Smooth muscle cell (in vitro differentiated cells): ENCODE measurements at regions not wholly inside any gene's neighbourhood (a gene's known extent, or its start where the extent isn't known, plus 50 kb on each side); places are given as distances from the start of the nearest gene placed in this dataset.

ENCODE experiments used
- DNase-seq: peaks from one replicate; lab custom pipeline; 2025; ENCODE audit not compliant: unreplicated experiment; lab: John Stamatoyannopoulos, UW
- H2AFZ ChIP-seq: fragments of 200-600 bp; sonication (generic); 2 replicates; pipeline ENCODE4 v1.6.0; 2016; ENCODE audit warnings: antibody characterized with exemption, low read depth, mild to moderate bottlenecking
- H3F3A ChIP-seq: fragments of 200-600 bp; sonication (generic); 2 replicates; pipeline ENCODE4 v1.6.0; 2017; ENCODE audit warnings: antibody characterized with exemption, low read depth
- H3K27ac ChIP-seq: fragments of 200-600 bp; sonication (generic); 2 replicates; pipeline ENCODE4 v1.5.1; 2016; ENCODE audit warnings: low read depth, mild to moderate bottlenecking
- H3K27me3 ChIP-seq: fragments of 200-600 bp; sonication (generic); 2 replicates; pipeline ENCODE4 v1.6.1; 2016; ENCODE audit warnings: low read depth, mild to moderate bottlenecking
- H3K36me3 ChIP-seq: fragments of 200-600 bp; sonication (generic); 2 replicates; pipeline ENCODE4 v1.5.1; 2016; ENCODE audit warnings: low read depth
- H3K4me1 ChIP-seq: fragments of 200-600 bp; sonication (generic); 2 replicates; pipeline ENCODE4 v1.5.1; 2016; ENCODE audit warnings: low read depth
- H3K4me2 ChIP-seq: fragments of 200-600 bp; sonication (generic); 2 replicates; pipeline ENCODE4 v1.6.0; 2016; ENCODE audit warnings: mild to moderate bottlenecking
- H3K4me3 ChIP-seq: fragments of 200-600 bp; sonication (generic); 2 replicates; pipeline ENCODE4 v1.5.1; 2016; ENCODE audit warnings: mild to moderate bottlenecking
- H3K79me2 ChIP-seq: fragments of 200-600 bp; sonication (generic); 2 replicates; pipeline ENCODE4 v1.6.0; 2016; ENCODE audit warnings: low read depth, mild to moderate bottlenecking
- H3K9ac ChIP-seq: fragments of 200-600 bp; sonication (generic); 2 replicates; pipeline ENCODE4 v1.6.0; 2016; ENCODE audit warnings: low read depth
- H3K9me3 ChIP-seq: fragments of 200-600 bp; sonication (generic); replicated peaks from 2 replicates; pipeline ENCODE4 v1.5.1; 2016; ENCODE audit warnings: low read depth
- H4K20me1 ChIP-seq: fragments of 200-600 bp; sonication (generic); 2 replicates; pipeline ENCODE4 v1.6.0; 2016; ENCODE audit warnings: low read depth
- CTCF ChIP-seq: fragments of 200-600 bp; sonication (generic); IDR thresholded peaks from 2 replicates; pipeline ENCODE4 v1.5.1; 2017; ENCODE audit warnings: borderline replicate concordance, mild to moderate bottlenecking, antibody characterized with exemption; ENCODE audit not compliant: insufficient read depth, poor library complexity, severe bottlenecking
- WGBS: methylation state at CpG from one replicate; pipeline ENCODE4 v1.1.7; 2016; ENCODE audit warnings: low lambda C conversion rate; 5-methylcytosine and 5-hydroxymethylcytosine counted together

- H3K4me3 ChIP-seq, result no peak overlapping the region
- H3K9me3 ChIP-seq, result no peaks in the 10 kb centered on the region
- H4K20me1 ChIP-seq, result no peaks in the 10 kb centered on the region
- H3K36me3 ChIP-seq, result no peaks in the 10 kb centered on the region
- no peak overlapping the region for H3K9ac ChIP-seq
- no peak overlapping the region for H3K27ac ChIP-seq
- H2AFZ ChIP-seq, result no peak overlapping the region
- no peaks in the 10 kb centered on the region for H3K79me2 ChIP-seq
- no peaks in the 10 kb centered on the region for H3K4me1 ChIP-seq
- no peak for DNase-seq
- H3K27me3 ChIP-seq, result peaks cover 7% of the 10 kb centered on the region
- H3F3A ChIP-seq, result no peaks in the 10 kb centered on the region
- no peak for TF ChIP-seq CTCF
- H3K4me2 ChIP-seq, result no peak overlapping the region
Measured at GRCh38 chr7:68967598-68967997, 630.7 kb upstream of the AUTS2 start.

- Histone ChIP-seq H3K36me3 (no peaks in the 10 kb centered on the region), H3K79me2 (no peaks in the 10 kb centered on the region), H3K9ac (no peak overlapping the region), H3F3A (no peaks in the 10 kb centered on the region), H3K9me3 (no peaks in the 10 kb centered on the region), H3K4me2 (no peak overlapping the region), H4K20me1 (no peaks in the 10 kb centered on the region), H3K4me1 (no peaks in the 10 kb centered on the region), H3K27me3 (peaks cover 10% of the 10 kb centered on the region), H3K4me3 (no peak overlapping the region), H3K27ac (no peak overlapping the region), H2AFZ (no peak overlapping the region)
- TF ChIP-seq CTCF, result no peak
- DNase-seq, result no peak
- 88% methylated on average over 3 of the region's 3 CpGs for whole genome bisulfite sequencing
Measured at GRCh38 chr7:68969571-68969970, 628.7 kb upstream of the AUTS2 start.

- Histone ChIP-seq H3K9me3 (no peaks in the 10 kb centered on the region), H3K4me3 (no peak overlapping the region)
- DNase-seq, result no peak
Measured at GRCh38 chr7:68971634-68972340, 626.5 kb upstream of the AUTS2 start.

More at GRCh38 chr7:68971634-68972340, 626.5 kb upstream of the AUTS2 start:
- Histone ChIP-seq H3F3A (no peaks in the 10 kb centered on the region), H3K79me2 (no peaks in the 10 kb centered on the region), H3K27ac (no peak overlapping the region), H3K36me3 (no peaks in the 10 kb centered on the region), H3K27me3 (peaks cover 10% of the 10 kb centered on the region), H4K20me1 (no peaks in the 10 kb centered on the region), H3K4me2 (no peak overlapping the region), H2AFZ (no peak overlapping the region), H3K4me1 (no peaks in the 10 kb centered on the region), H3K9ac (no peak overlapping the region)
- whole genome bisulfite sequencing, result 58% methylated on average over 6 of the region's 6 CpGs
- TF ChIP-seq CTCF, result no peak
